ENCODE measurements at regions not wholly inside any gene's neighbourhood (a gene's known extent, or its start where the extent isn't known, plus 50 kb on each side); places are given as distances from the start of the nearest gene placed in this dataset.

GRCh38 chr15:29465196-29465595 lies 195.6 kb upstream of the NSMCE3 start:
- Histone ChIP-seq H3K4me1 (ENCODE audit: insufficient read depth, low read length, poor library complexity, severe bottlenecking) (no peaks in the 10 kb centered on the region), H3K9me3 (ENCODE audit: low read depth, low read length, poor library complexity, severe bottlenecking) (no peaks in the 10 kb centered on the region), H3K27me3 (replicated peaks; ENCODE audit: insufficient read depth, low read depth, low read length, poor library complexity) (no peaks in the 10 kb centered on the region), H3K36me3 (ENCODE audit: insufficient read depth, low read length, poor library complexity, severe bottlenecking) (no peaks in the 10 kb centered on the region), H3K4me3 (ENCODE audit: low read depth, low read length, poor library complexity, severe bottlenecking) (no peak overlapping the region), H3K27ac (ENCODE audit: low read depth, low read length, poor library complexity, severe bottlenecking) (no peak overlapping the region)
- POLR2A ChIA-PET (ENCODE audit: low non-redundant PET): no interaction called here
- no peak for DNase-seq (ENCODE audit: low spot score)
- no TSS peak for BruUV-seq (replicated peaks)
- intact Hi-C loops (cut with micrococcal nuclease; ENCODE audit: unreplicated experiment): no loop called here
- CTCF ChIA-PET: no interaction called here
- TF ChIP-seq EZH2 (IDR thresholded peaks at IDR 0.05; ENCODE audit: borderline replicate concordance, low read depth, low read length, poor library complexity, severe bottlenecking) (no peak), CTCF (conservative IDR thresholded peaks at IDR 0.05; ENCODE audit: low read depth, low read length) (no peak)

- POLR2A ChIA-PET (ENCODE audit: low non-redundant PET): no interaction called here
- H3K4me1 ChIP-seq (ENCODE audit: insufficient read depth, low read length, poor library complexity, severe bottlenecking): no peaks in the 10 kb centered on the region
Measured at GRCh38 chr15:29461877-29462276, 192.3 kb upstream of the NSMCE3 start.

GRCh38 chr15:29458361-29458760 lies 188.7 kb upstream of the NSMCE3 start:
- Histone ChIP-seq H3K27me3 (replicated peaks; ENCODE audit: insufficient read depth, low read depth, low read length, poor library complexity) (no peaks in the 10 kb centered on the region), H3K36me3 (ENCODE audit: insufficient read depth, low read length, poor library complexity, severe bottlenecking) (no peaks in the 10 kb centered on the region), H3K27ac (ENCODE audit: low read depth, low read length, poor library complexity, severe bottlenecking) (no peak overlapping the region), H3K4me3 (ENCODE audit: low read depth, low read length, poor library complexity, severe bottlenecking) (no peak overlapping the region), H3K4me1 (ENCODE audit: insufficient read depth, low read length, poor library complexity, severe bottlenecking) (no peaks in the 10 kb centered on the region), H3K9me3 (ENCODE audit: low read depth, low read length, poor library complexity, severe bottlenecking) (no peaks in the 10 kb centered on the region)
- ChIA-PET CTCF (no interaction called here), POLR2A (ENCODE audit: low non-redundant PET) (no interaction called here)
- TF ChIP-seq CTCF (conservative IDR thresholded peaks at IDR 0.05; ENCODE audit: low read depth, low read length): no peak
- no peak for TF ChIP-seq EZH2 (IDR thresholded peaks at IDR 0.05; ENCODE audit: borderline replicate concordance, low read depth, low read length, poor library complexity, severe bottlenecking)
- intact Hi-C loops (cut with micrococcal nuclease; ENCODE audit: unreplicated experiment): no loop called here
- DNase-seq (ENCODE audit: low spot score): no peak
- BruUV-seq (replicated peaks): no TSS peak

More at GRCh38 chr15:29461877-29462276, 192.3 kb upstream of the NSMCE3 start:
- Histone ChIP-seq H3K4me3 (ENCODE audit: low read depth, low read length, poor library complexity, severe bottlenecking) (no peak overlapping the region), H3K27me3 (replicated peaks; ENCODE audit: insufficient read depth, low read depth, low read length, poor library complexity) (no peaks in the 10 kb centered on the region), H3K36me3 (ENCODE audit: insufficient read depth, low read length, poor library complexity, severe bottlenecking) (no peaks in the 10 kb centered on the region), H3K9me3 (ENCODE audit: low read depth, low read length, poor library complexity, severe bottlenecking) (no peaks in the 10 kb centered on the region), H3K27ac (ENCODE audit: low read depth, low read length, poor library complexity, severe bottlenecking) (no peak overlapping the region)
- DNase-seq (ENCODE audit: low spot score): no peak
- CTCF ChIA-PET: no interaction called here
- no TSS peak for BruUV-seq (replicated peaks)
- TF ChIP-seq CTCF (conservative IDR thresholded peaks at IDR 0.05; ENCODE audit: low read depth, low read length) (no peak), EZH2 (IDR thresholded peaks at IDR 0.05; ENCODE audit: borderline replicate concordance, low read depth, low read length, poor library complexity, severe bottlenecking) (no peak)
- intact Hi-C loops (cut with micrococcal nuclease; ENCODE audit: unreplicated experiment): no loop called here

All from A673 (cell line).